Heart left ventricle (tissue), 16 donors: ENCODE measurements at regions not wholly inside any gene's neighbourhood (a gene's known extent, or its start where the extent isn't known, plus 50 kb on each side); places are given as distances from the start of the nearest gene placed in this dataset.

Source experiments
- ATAC-seq, 4 donors: fragments of 200-7000 bp; cut with Tn5 transposase; one replicate each; pipeline ENCODE4 v1.9.1; 2020 to 2022; ENCODE audit warnings: moderate library complexity in 4 of 4, mild to moderate bottlenecking in 3 of 4, moderate number of reproducible peaks in 1 of 4
- DNase-seq, 5 donors: peaks; one replicate each; pipeline ENCODE4 v3.0.0-alpha.2; 2020
- H3K27ac ChIP-seq, 12 donors: fragments of 200-600 bp; sonication (generic) in 4 of 12; one replicate each; pipeline versions ENCODE4 v1.5.0 to v1.8.0; 2016 to 2022; ENCODE audit warnings: mild to moderate bottlenecking in 2 of 12
- H3K27me3 ChIP-seq, 9 donors: fragments of 200-600 bp; sonication (generic) in 2 of 9; one replicate each; pipeline versions ENCODE4 v1.5.1 to v1.8.0; 2016 to 2022; ENCODE audit warnings: mild to moderate bottlenecking in 3 of 9
- H3K36me3 ChIP-seq, 9 donors: fragments of 200-600 bp; sonication (generic) in 2 of 9; one replicate each; pipeline versions ENCODE4 v1.5.0 to v1.8.0; 2018 to 2022; ENCODE audit warnings: mild to moderate bottlenecking in 2 of 9
- H3K4me1 ChIP-seq, 12 donors: fragments of 200-600 bp; sonication (generic) in 4 of 12; one replicate each; pipeline versions ENCODE4 v1.5.0 to v1.8.0; 2016 to 2022; ENCODE audit warnings: mild to moderate bottlenecking in 3 of 12
- H3K4me3 ChIP-seq, 12 donors: fragments of 200-600 bp; sonication (generic) in 4 of 12; one replicate each; pipeline versions ENCODE4 v1.5.0 to v1.8.0; 2017 to 2022; ENCODE audit warnings: mild to moderate bottlenecking in 9 of 12, moderate library complexity in 4 of 12
- H3K9me3 ChIP-seq, 12 donors: fragments of 200-600 bp; sonication (generic) in 4 of 12; one replicate each; pipeline versions ENCODE4 v1.5.0 to v1.8.0; 2016 to 2022; ENCODE audit warnings: mild to moderate bottlenecking in 1 of 12
- POLR2A ChIP-seq, 2 donors: fragments of 450-650 bp; IDR thresholded peaks; one replicate each; pipeline ENCODE4 v1.6.1; 2017; ENCODE audit warnings: antibody characterized with exemption in 2 of 2, mild to moderate bottlenecking in 2 of 2, moderate library complexity in 2 of 2
- WGBS, 4 donors: extraction: QIAGEN DNeasy Blood & Tissue Kit in 2 of 4; methylation state at CpG; one replicate each; pipeline versions ENCODE4 v1.1.5 to v1.1.7; 2013 to 2018; 5-methylcytosine and 5-hydroxymethylcytosine counted together
- intact Hi-C, 10 donors: fragments of 100-400 bp; cut with DNase I; formaldehyde crosslinking; loops; one replicate each; pipeline versions ENCODE4 v1.11.1 to v1.14.2; 2022
- TF ChIP-seq, protein P1 (sequence below), 12 donors: fragments of 200-600 bp; sonication (generic) in 4 of 12; IDR thresholded peaks; one replicate each; pipeline versions ENCODE4 v1.5.0 to v1.8.0; 2018 to 2022; ENCODE audit warnings: antibody characterized with exemption in 12 of 12, mild to moderate bottlenecking in 5 of 12
- donor health status: ischemic (EF 13 %, LVEDD 7.1; RV severe dilation, severe dysfunction).
- donor health status: healthy with polysubstance abuse.
- donor health status: DM: no; HTN: yes; CAD: no.
- donor health status: DM: no; HTN: no; CAD: no.
- donor health status: ischemic (EF 25% LVEDD 6.9; RV normal size, moderate dysfunction).
- donor health status: ischemic (EF 25% LVEDD 5.7; RV mildly dilated, moderate dysfunction).
- donor health status: healthy.
- donor health status: DM: yes; HTN: yes; CAD: no.
- donor health status: ischemic (EF 35%, LVEDD 5.7; RV mildly dilated, moderate dysfunction).
- donor health status: nonischemic (EF 11% LVEDD 7.7; RV severe dilation, severe dysfunction).
- donor health status: DM: yes; HTN: yes; CAD: no.
- donor health status: PGD.
- donor health status: ischemic (EF 29% LVEDD 5.4; RV normal size, mild dysfunction).
- donor health status: nonischemic (EF 23%, LVEDD 6.1; RV moderate dilation, normal function).

GRCh38 chr5:86532429-86532828 lies 85.3 kb upstream of the COX7C start:
- WGBS, 4 donors = 62 to 76% (median 72%) methylated on average over 2 of the region's 2 CpGs
- H3K4me3 ChIP-seq = no peak overlapping the region
- DNase-seq (no peak), ATAC-seq (no peak)
- no peaks in the 10 kb centered on the region for H3K36me3 ChIP-seq
- H3K27me3 ChIP-seq = peaks cover 0 to 3% (median 0%) of the 10 kb centered on the region in 9 donors
- no peaks in the 10 kb centered on the region for H3K9me3 ChIP-seq
- no peaks in the 10 kb centered on the region for H3K4me1 ChIP-seq
- intact Hi-C loops = no loop called here
- TF ChIP-seq, protein P1, sequence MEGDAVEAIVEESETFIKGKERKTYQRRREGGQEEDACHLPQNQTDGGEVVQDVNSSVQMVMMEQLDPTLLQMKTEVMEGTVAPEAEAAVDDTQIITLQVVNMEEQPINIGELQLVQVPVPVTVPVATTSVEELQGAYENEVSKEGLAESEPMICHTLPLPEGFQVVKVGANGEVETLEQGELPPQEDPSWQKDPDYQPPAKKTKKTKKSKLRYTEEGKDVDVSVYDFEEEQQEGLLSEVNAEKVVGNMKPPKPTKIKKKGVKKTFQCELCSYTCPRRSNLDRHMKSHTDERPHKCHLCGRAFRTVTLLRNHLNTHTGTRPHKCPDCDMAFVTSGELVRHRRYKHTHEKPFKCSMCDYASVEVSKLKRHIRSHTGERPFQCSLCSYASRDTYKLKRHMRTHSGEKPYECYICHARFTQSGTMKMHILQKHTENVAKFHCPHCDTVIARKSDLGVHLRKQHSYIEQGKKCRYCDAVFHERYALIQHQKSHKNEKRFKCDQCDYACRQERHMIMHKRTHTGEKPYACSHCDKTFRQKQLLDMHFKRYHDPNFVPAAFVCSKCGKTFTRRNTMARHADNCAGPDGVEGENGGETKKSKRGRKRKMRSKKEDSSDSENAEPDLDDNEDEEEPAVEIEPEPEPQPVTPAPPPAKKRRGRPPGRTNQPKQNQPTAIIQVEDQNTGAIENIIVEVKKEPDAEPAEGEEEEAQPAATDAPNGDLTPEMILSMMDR (IDR thresholded peaks at IDR 0.05) = no peak
- no peak for TF ChIP-seq POLR2A (IDR thresholded peaks at IDR 0.05)
- H3K27ac ChIP-seq = no peak overlapping the region

DNA sequence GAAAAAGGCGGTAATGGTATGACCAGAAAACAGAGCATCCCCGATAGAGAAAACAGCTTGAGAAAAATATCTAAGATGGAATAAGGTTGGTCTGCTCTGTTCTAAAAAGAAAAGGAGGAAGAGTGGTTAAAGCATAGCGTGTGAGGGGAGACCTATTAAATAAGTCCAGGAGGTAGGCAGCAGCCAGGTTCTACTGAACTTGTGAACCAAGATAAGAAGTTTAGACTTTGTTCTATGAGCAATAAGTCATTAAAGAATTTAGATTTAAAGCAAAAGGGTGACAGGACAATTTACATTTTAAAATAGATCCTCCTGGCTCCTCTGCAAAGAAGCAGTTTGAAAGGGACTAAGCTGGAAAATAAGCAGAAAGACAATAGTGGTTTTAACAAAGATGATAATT lies 81.3 kb upstream of the COX7C start:
- Histone ChIP-seq H3K9me3 (no peaks in the 10 kb centered on the region), H3K4me1 (no peaks in the 10 kb centered on the region), H3K27ac (no peak overlapping the region), H3K4me3 (no peak overlapping the region), H3K27me3 (peaks cover 0 to 3% (median 0%) of the 10 kb centered on the region in 9 donors), H3K36me3 (no peaks in the 10 kb centered on the region)
- 89 to 95% (median 92%) methylated on average over 3 of the region's 3 CpGs for WGBS, 4 donors
- intact Hi-C loops = no loop called here
- ATAC-seq = no peak
- TF ChIP-seq POLR2A (IDR thresholded peaks at IDR 0.05) = no peak
- TF ChIP-seq, protein P1 (IDR thresholded peaks at IDR 0.05) = no peak
- DNase-seq = no peak

DNA sequence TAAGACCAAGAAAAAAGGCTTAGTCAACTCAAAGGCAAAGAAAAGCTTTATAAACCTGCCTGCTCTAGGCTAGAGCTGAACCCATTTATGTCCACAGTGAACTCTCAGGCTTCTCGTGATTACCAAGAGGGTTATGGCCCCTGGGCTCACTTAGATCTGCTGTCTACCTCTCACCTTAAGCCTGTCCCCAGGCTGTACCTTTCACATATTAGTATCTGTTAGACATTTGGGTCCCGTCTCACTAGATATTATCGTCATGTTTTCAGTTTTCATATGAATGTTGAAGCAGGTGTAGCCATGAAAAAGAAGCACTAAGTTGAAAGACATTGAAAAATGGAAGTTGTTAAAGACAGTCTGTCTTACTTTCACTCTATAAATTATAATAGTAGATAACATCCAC lies 75.2 kb upstream of the COX7C start:
- intact Hi-C loops = no loop called here
- H3K27ac ChIP-seq = no peak overlapping the region
- ATAC-seq (no peak), DNase-seq (no peak)
- WGBS, 4 donors = 77 to 87% (median 81%) methylated on average over 3 of the region's 3 CpGs
- H3K4me3 ChIP-seq = no peak overlapping the region
- H3K4me1 ChIP-seq = no peaks in the 10 kb centered on the region
- H3K27me3 ChIP-seq = no peaks in the 10 kb centered on the region
- H3K9me3 ChIP-seq = no peaks in the 10 kb centered on the region
- no peaks in the 10 kb centered on the region for H3K36me3 ChIP-seq
- TF ChIP-seq, protein P1 (IDR thresholded peaks at IDR 0.05) = no peak
- TF ChIP-seq POLR2A (IDR thresholded peaks at IDR 0.05) = no peak

DNA sequence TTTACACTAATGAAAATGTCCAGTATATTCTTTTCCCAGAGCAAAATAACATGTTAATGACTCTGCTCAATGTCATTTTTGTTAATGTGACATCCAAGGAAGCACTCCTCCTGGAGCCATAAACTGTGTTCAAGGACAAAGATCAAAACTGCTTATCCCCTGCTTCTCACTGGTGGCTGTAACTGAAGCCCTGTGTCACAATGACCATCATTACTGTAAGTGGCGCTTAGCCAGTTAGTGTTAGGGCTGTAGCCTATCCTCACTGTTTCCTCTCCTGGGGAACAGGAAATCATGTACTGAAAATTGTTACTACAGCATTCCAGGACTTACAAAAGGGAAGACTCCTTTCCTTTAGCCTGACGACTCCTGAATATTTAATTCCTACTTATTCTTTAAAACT lies 71.7 kb upstream of the COX7C start:
- no peaks in the 10 kb centered on the region for H3K9me3 ChIP-seq
- intact Hi-C loops = no loop called here
- no peak overlapping the region for H3K4me3 ChIP-seq
- no peaks in the 10 kb centered on the region for H3K27me3 ChIP-seq
- no peak for DNase-seq
- no peak for ATAC-seq
- no peak overlapping the region for H3K27ac ChIP-seq
- WGBS, 4 donors = 29 to 54% (median 34%) methylated on average over 2 of the region's 2 CpGs
- no peaks in the 10 kb centered on the region for H3K4me1 ChIP-seq
- TF ChIP-seq POLR2A (IDR thresholded peaks at IDR 0.05) = no peak
- TF ChIP-seq, protein P1 (IDR thresholded peaks at IDR 0.05) = no peak
- no peaks in the 10 kb centered on the region for H3K36me3 ChIP-seq
